Keratinocyte (primary cell): ENCODE measurements at regions not wholly inside any gene's neighbourhood (a gene's known extent, or its start where the extent isn't known, plus 50 kb on each side); places are given as distances from the start of the nearest gene placed in this dataset.

Experiments
- DNase-seq: peaks from one replicate; pipeline ENCODE4 v3.0.0-alpha.2; 2011; ENCODE audit warnings: low read depth, missing footprints, low spot score
- FAIRE-seq: peaks from 2 replicates; lab custom pipeline; 2011; peaks lifted over from hg19 to GRCh38; lab: Jason Lieb, UNC
- H2AFZ ChIP-seq: 2 replicates; pipeline ENCODE4 v1.6.0; 2012; ENCODE audit warnings: low read length, control low read depth, inconsistent platforms; ENCODE audit not compliant: control insufficient read depth
- H3K27ac ChIP-seq: 2 replicates; pipeline ENCODE4 v1.5.1; 2011; ENCODE audit warnings: low read length; ENCODE audit not compliant: control insufficient read depth, insufficient read depth
- H3K27me3 ChIP-seq: 3 replicates; pipeline ENCODE4 v1.6.0; 2011; ENCODE audit warnings: low read length; ENCODE audit not compliant: control insufficient read depth, insufficient read depth; ENCODE audit errors: extremely low read depth
- H3K36me3 ChIP-seq, 2 experiments: 2 replicates in 1 of 2; 3 replicates in 1 of 2; pipeline ENCODE4 v1.5.1; 2011; ENCODE audit warnings: low read length in 2 of 2, mild to moderate bottlenecking in 1 of 2; ENCODE audit not compliant: control insufficient read depth in 2 of 2, insufficient read depth in 2 of 2; ENCODE audit errors: extremely low read depth in 1 of 2
- H3K4me1 ChIP-seq: 3 replicates; pipeline ENCODE4 v1.5.1; 2011; ENCODE audit warnings: low read length; ENCODE audit not compliant: control insufficient read depth, insufficient read depth; ENCODE audit errors: extremely low read depth
- H3K4me2 ChIP-seq: 3 replicates; pipeline ENCODE4 v1.6.0; 2011; ENCODE audit warnings: low read depth, low read length; ENCODE audit not compliant: control insufficient read depth, insufficient read depth; ENCODE audit errors: extremely low read depth
- H3K4me3 ChIP-seq, 3 experiments: fragments of 200-600 bp in 1 of 3; sonication (generic) in 1 of 3; 2 replicates in 2 of 3; 3 replicates in 1 of 3; pipeline ENCODE4 v1.5.1; 2011 to 2016; ENCODE audit warnings: low read length in 3 of 3, mild to moderate bottlenecking in 3 of 3, control low read depth in 2 of 3, inconsistent platforms in 1 of 3, low read depth in 1 of 3, mixed read lengths in 1 of 3, mixed run types in 1 of 3, moderate library complexity in 1 of 3; ENCODE audit not compliant: control insufficient read depth in 2 of 3, insufficient read depth in 2 of 3; ENCODE audit errors: extremely low read depth in 1 of 3
- H3K79me2 ChIP-seq: 2 replicates; pipeline ENCODE4 v1.6.0; 2012; ENCODE audit warnings: low read length; ENCODE audit not compliant: control insufficient read depth, insufficient read depth
- H3K9ac ChIP-seq: 3 replicates; pipeline ENCODE4 v1.6.0; 2011; ENCODE audit warnings: low read length; ENCODE audit not compliant: control insufficient read depth, insufficient read depth; ENCODE audit errors: extremely low read depth
- H3K9me1 ChIP-seq: 3 replicates; pipeline ENCODE4 v1.6.0; 2011; ENCODE audit warnings: low read length; ENCODE audit not compliant: control insufficient read depth, insufficient read depth; ENCODE audit errors: extremely low read depth
- H3K9me3 ChIP-seq: 2 replicates; pipeline ENCODE4 v1.5.1; 2012; ENCODE audit warnings: low read depth, low read length; ENCODE audit not compliant: control insufficient read depth
- H4K20me1 ChIP-seq: 3 replicates; pipeline ENCODE4 v1.6.0; 2011; ENCODE audit warnings: low read length; ENCODE audit not compliant: control insufficient read depth, insufficient read depth; ENCODE audit errors: extremely low read depth
- CTCF ChIP-seq, 3 experiments: IDR thresholded peaks in 1 of 3; conservative IDR thresholded peaks in 1 of 3; optimal IDR thresholded peaks in 1 of 3; 2 replicates in 2 of 3; 3 replicates in 1 of 3; pipeline versions ENCODE3 to v1.5.1; 2011; ENCODE audit warnings: low read length in 3 of 3, mild to moderate bottlenecking in 3 of 3, moderate library complexity in 2 of 3, control low read depth in 1 of 3, inconsistent platforms in 1 of 3; ENCODE audit not compliant: insufficient read depth in 2 of 3; ENCODE audit errors: extremely low read depth in 1 of 3
- EZH2 ChIP-seq: IDR thresholded peaks from one replicate; pipeline ENCODE4 v1.6.1; 2012; ENCODE audit warnings: inconsistent platforms, mild to moderate bottlenecking, low read length, moderate library complexity
- dilution Hi-C: fragments of 300-500 bp; cut with MboI; formaldehyde crosslinking; loops from one replicate; pipeline ENCODE4 v1.7.0; 2020; ENCODE audit warnings: low sequenced_read_pairs; ENCODE audit not compliant: extremely low pct_ligation_motif_present

GRCh38 chr1:239293350-239294110 lies 92.8 kb upstream of the CHRM3 start:
- no peaks in the 10 kb centered on the region for H4K20me1 ChIP-seq
- H3K27me3 ChIP-seq, result no peaks in the 10 kb centered on the region
- H3K27ac ChIP-seq, result no peak overlapping the region
- no peaks in the 10 kb centered on the region for H3K9me1 ChIP-seq
- H3K4me1 ChIP-seq, result no peaks in the 10 kb centered on the region
- H3K9ac ChIP-seq, result no peak overlapping the region
- no peaks in the 10 kb centered on the region for H3K79me2 ChIP-seq
- H2AFZ ChIP-seq, result no peak overlapping the region
- no peak overlapping the region for H3K4me2 ChIP-seq
- dilution Hi-C loops, result no loop called here
- H3K4me3 ChIP-seq, result no peak overlapping the region
- TF ChIP-seq EZH2 (no peak), CTCF (optimal IDR thresholded peaks at IDR 0.05 in 1 of 3, IDR thresholded peaks at IDR 0.05 in 1 of 3, conservative IDR thresholded peaks at IDR 0.05 in 1 of 3; ENCODE audit: extremely low read depth in 1 of 3, insufficient read depth in 2 of 3, low read length in 3 of 3) (no peak)
- FAIRE-seq, result no peak
- no peaks in the 10 kb centered on the region for H3K9me3 ChIP-seq
- no peaks in the 10 kb centered on the region for H3K36me3 ChIP-seq
- DNase-seq, result no peak

GRCh38 chr1:239288820-239289554 lies 97.4 kb upstream of the CHRM3 start:
- no peaks in the 10 kb centered on the region for H3K9me1 ChIP-seq
- H3K9me3 ChIP-seq, result no peaks in the 10 kb centered on the region
- H3K4me1 ChIP-seq, result no peaks in the 10 kb centered on the region
- dilution Hi-C loops, result no loop called here
- H3K27me3 ChIP-seq, result no peaks in the 10 kb centered on the region
- FAIRE-seq, result no peak
- DNase-seq, result no peak
- TF ChIP-seq EZH2, result no peak
- TF ChIP-seq CTCF (optimal IDR thresholded peaks at IDR 0.05 in 1 of 3, IDR thresholded peaks at IDR 0.05 in 1 of 3, conservative IDR thresholded peaks at IDR 0.05 in 1 of 3; ENCODE audit: extremely low read depth in 1 of 3, insufficient read depth in 2 of 3, low read length in 3 of 3), result no peak
- H3K4me3 ChIP-seq, result no peak overlapping the region
- no peaks in the 10 kb centered on the region for H3K36me3 ChIP-seq
- no peaks in the 10 kb centered on the region for H4K20me1 ChIP-seq
- no peak overlapping the region for H3K9ac ChIP-seq
- H3K4me2 ChIP-seq, result no peak overlapping the region
- no peaks in the 10 kb centered on the region for H3K79me2 ChIP-seq
- no peak overlapping the region for H2AFZ ChIP-seq
- H3K27ac ChIP-seq, result no peak overlapping the region
